ENCODE measurements at regions not wholly inside any gene's neighbourhood (a gene's known extent, or its start where the extent isn't known, plus 50 kb on each side); places are given as distances from the start of the nearest gene placed in this dataset.

GRCh38 chr1:110264430-110264829 lies 54.3 kb downstream of the KCNC4 start:
- H3K9ac ChIP-seq (ENCODE audit: insufficient read depth in 1 of 2, low read length in 2 of 2): no peak overlapping the region
- no peaks in the 10 kb centered on the region for H3K36me3 ChIP-seq (ENCODE audit: control insufficient read depth in 4 of 4, insufficient read depth in 4 of 4, low read length in 4 of 4)
- WGBS, 2 donors: 32 to 44% methylated on average over 4 of the region's 4 CpGs
- H3K9me3 ChIP-seq (ENCODE audit: control insufficient read depth in 4 of 4, insufficient read depth in 3 of 4, low read length in 3 of 4): no peaks in the 10 kb centered on the region
- DNase-seq (peak in 2 of 3 donors; percentile 8 to 28), ATAC-seq (ENCODE audit: insufficient read depth, low FRiP score) (no peak)
- H3K4me1 ChIP-seq (ENCODE audit: control insufficient read depth in 5 of 5, insufficient read depth in 5 of 5, low read length in 5 of 5): peaks cover 0 to 3% (median 0%) of the 10 kb centered on the region in 5 donors
- H3K27me3 ChIP-seq (ENCODE audit: control insufficient read depth in 3 of 3, insufficient read depth in 3 of 3, low read length in 2 of 3): peaks cover 0 to 10% (median 0%) of the 10 kb centered on the region in 3 donors
- H3K27ac ChIP-seq (ENCODE audit: low read depth in 1 of 2, low read length in 1 of 2): peak overlapping the region in 1 of 2 donors; percentile 1
- TF ChIP-seq CTCF (IDR thresholded peaks at IDR 0.05; ENCODE audit: control extremely low read depth, extremely low read depth): no peak
- H3K4me3 ChIP-seq: no peak overlapping the region

GRCh38 chr1:110265186-110265585 lies 55.1 kb downstream of the KCNC4 start:
- Histone ChIP-seq H3K4me3 (no peak overlapping the region), H3K27ac (ENCODE audit: low read depth in 1 of 2, low read length in 1 of 2) (no peak overlapping the region), H3K27me3 (ENCODE audit: control insufficient read depth in 3 of 3, insufficient read depth in 3 of 3, low read length in 2 of 3) (peaks cover 0 to 6% (median 2%) of the 10 kb centered on the region in 3 donors), H3K9me3 (ENCODE audit: control insufficient read depth in 4 of 4, insufficient read depth in 3 of 4, low read length in 3 of 4) (no peaks in the 10 kb centered on the region), H3K4me1 (ENCODE audit: control insufficient read depth in 5 of 5, insufficient read depth in 5 of 5, low read length in 5 of 5) (peaks cover 0 to 3% (median 0%) of the 10 kb centered on the region in 5 donors), H3K36me3 (ENCODE audit: control insufficient read depth in 4 of 4, insufficient read depth in 4 of 4, low read length in 4 of 4) (no peaks in the 10 kb centered on the region), H3K9ac (ENCODE audit: insufficient read depth in 1 of 2, low read length in 2 of 2) (no peak overlapping the region)
- DNase-seq (no peak), ATAC-seq (ENCODE audit: insufficient read depth, low FRiP score) (no peak)
- 80 to 86% methylated on average over 2 of the region's 2 CpGs for WGBS, 2 donors
- no peak for TF ChIP-seq CTCF (IDR thresholded peaks at IDR 0.05; ENCODE audit: control extremely low read depth, extremely low read depth)

- DNase-seq (no peak), ATAC-seq (ENCODE audit: insufficient read depth, low FRiP score) (no peak)
- no peak for TF ChIP-seq CTCF (IDR thresholded peaks at IDR 0.05; ENCODE audit: control extremely low read depth, extremely low read depth)
- 91 to 92% methylated on average over 4 of the region's 4 CpGs for WGBS, 2 donors
- Histone ChIP-seq H3K4me1 (ENCODE audit: control insufficient read depth in 5 of 5, insufficient read depth in 5 of 5, low read length in 5 of 5) (peaks cover 0 to 3% (median 0%) of the 10 kb centered on the region in 5 donors), H3K9ac (ENCODE audit: insufficient read depth in 1 of 2, low read length in 2 of 2) (no peak overlapping the region), H3K9me3 (ENCODE audit: control insufficient read depth in 4 of 4, insufficient read depth in 3 of 4, low read length in 3 of 4) (no peaks in the 10 kb centered on the region), H3K4me3 (no peak overlapping the region), H3K27ac (ENCODE audit: low read depth in 1 of 2, low read length in 1 of 2) (no peak overlapping the region), H3K27me3 (ENCODE audit: control insufficient read depth in 3 of 3, insufficient read depth in 3 of 3, low read length in 2 of 3) (peaks cover 0 to 6% (median 2%) of the 10 kb centered on the region in 3 donors), H3K36me3 (ENCODE audit: control insufficient read depth in 4 of 4, insufficient read depth in 4 of 4, low read length in 4 of 4) (no peaks in the 10 kb centered on the region)
Observed at GRCh38 chr1:110266834-110267233, 56.7 kb downstream of the KCNC4 start.

GRCh38 chr1:110267260-110267659 lies 57.1 kb downstream of the KCNC4 start:
- no peak overlapping the region for H3K9ac ChIP-seq (ENCODE audit: insufficient read depth in 1 of 2, low read length in 2 of 2)
- peaks cover 0 to 3% (median 0%) of the 10 kb centered on the region in 5 donors for H3K4me1 ChIP-seq (ENCODE audit: control insufficient read depth in 5 of 5, insufficient read depth in 5 of 5, low read length in 5 of 5)
- DNase-seq (no peak), ATAC-seq (ENCODE audit: insufficient read depth, low FRiP score) (no peak)
- H3K27me3 ChIP-seq (ENCODE audit: control insufficient read depth in 3 of 3, insufficient read depth in 3 of 3, low read length in 2 of 3): peaks cover 0 to 6% (median 2%) of the 10 kb centered on the region in 3 donors
- H3K4me3 ChIP-seq: no peak overlapping the region
- no peak for TF ChIP-seq CTCF (IDR thresholded peaks at IDR 0.05; ENCODE audit: control extremely low read depth, extremely low read depth)
- no peak overlapping the region for H3K27ac ChIP-seq (ENCODE audit: low read depth in 1 of 2, low read length in 1 of 2)
- no peaks in the 10 kb centered on the region for H3K9me3 ChIP-seq (ENCODE audit: control insufficient read depth in 4 of 4, insufficient read depth in 3 of 4, low read length in 3 of 4)
- WGBS, 2 donors: 76 to 78% methylated on average over 7 of the region's 7 CpGs
- no peaks in the 10 kb centered on the region for H3K36me3 ChIP-seq (ENCODE audit: control insufficient read depth in 4 of 4, insufficient read depth in 4 of 4, low read length in 4 of 4)
